ENCODE measurements at regions not wholly inside any gene's neighbourhood (a gene's known extent, or its start where the extent isn't known, plus 50 kb on each side); places are given as distances from the start of the nearest gene placed in this dataset.

- TF ChIP-seq, protein P1, sequence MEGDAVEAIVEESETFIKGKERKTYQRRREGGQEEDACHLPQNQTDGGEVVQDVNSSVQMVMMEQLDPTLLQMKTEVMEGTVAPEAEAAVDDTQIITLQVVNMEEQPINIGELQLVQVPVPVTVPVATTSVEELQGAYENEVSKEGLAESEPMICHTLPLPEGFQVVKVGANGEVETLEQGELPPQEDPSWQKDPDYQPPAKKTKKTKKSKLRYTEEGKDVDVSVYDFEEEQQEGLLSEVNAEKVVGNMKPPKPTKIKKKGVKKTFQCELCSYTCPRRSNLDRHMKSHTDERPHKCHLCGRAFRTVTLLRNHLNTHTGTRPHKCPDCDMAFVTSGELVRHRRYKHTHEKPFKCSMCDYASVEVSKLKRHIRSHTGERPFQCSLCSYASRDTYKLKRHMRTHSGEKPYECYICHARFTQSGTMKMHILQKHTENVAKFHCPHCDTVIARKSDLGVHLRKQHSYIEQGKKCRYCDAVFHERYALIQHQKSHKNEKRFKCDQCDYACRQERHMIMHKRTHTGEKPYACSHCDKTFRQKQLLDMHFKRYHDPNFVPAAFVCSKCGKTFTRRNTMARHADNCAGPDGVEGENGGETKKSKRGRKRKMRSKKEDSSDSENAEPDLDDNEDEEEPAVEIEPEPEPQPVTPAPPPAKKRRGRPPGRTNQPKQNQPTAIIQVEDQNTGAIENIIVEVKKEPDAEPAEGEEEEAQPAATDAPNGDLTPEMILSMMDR (IDR thresholded peaks at IDR 0.05), result no peak
- no peak for TF ChIP-seq POLR2A (IDR thresholded peaks at IDR 0.05)
These were observed 159.4 kb upstream of the TENM3 start for GRCh38 chr4:182083671-182084410.
